ENCODE measurements at regions not wholly inside any gene's neighbourhood (a gene's known extent, or its start where the extent isn't known, plus 50 kb on each side); places are given as distances from the start of the nearest gene placed in this dataset. TPM values are rescaled to one million over a fixed set of nuclear protein-coding genes. Genes with fewer than 3 reads are reported as not detected.

- TF ChIP-seq, protein P1, sequence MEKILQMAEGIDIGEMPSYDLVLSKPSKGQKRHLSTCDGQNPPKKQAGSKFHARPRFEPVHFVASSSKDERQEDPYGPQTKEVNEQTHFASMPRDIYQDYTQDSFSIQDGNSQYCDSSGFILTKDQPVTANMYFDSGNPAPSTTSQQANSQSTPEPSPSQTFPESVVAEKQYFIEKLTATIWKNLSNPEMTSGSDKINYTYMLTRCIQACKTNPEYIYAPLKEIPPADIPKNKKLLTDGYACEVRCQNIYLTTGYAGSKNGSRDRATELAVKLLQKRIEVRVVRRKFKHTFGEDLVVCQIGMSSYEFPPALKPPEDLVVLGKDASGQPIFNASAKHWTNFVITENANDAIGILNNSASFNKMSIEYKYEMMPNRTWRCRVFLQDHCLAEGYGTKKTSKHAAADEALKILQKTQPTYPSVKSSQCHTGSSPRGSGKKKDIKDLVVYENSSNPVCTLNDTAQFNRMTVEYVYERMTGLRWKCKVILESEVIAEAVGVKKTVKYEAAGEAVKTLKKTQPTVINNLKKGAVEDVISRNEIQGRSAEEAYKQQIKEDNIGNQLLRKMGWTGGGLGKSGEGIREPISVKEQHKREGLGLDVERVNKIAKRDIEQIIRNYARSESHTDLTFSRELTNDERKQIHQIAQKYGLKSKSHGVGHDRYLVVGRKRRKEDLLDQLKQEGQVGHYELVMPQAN (conservative IDR thresholded peaks at IDR 0.05), result no peak
- TF ChIP-seq BHLHE40 (IDR thresholded peaks at IDR 0.05; ENCODE audit: borderline replicate concordance in 1 of 2, low read depth in 2 of 2, low read length in 1 of 2), result no peak
- TF ChIP-seq PML (IDR thresholded peaks at IDR 0.05; ENCODE audit: low read length), result no peak
These were observed 50.0 kb upstream of the PAPOLG start (continued) for GRCh38 chr2:60706021-60706420.

Small RNA genes in the stretch of these regions (small RNA-seq; reads per million reads assigned to genes)
- gene RN7SL361P, result not detected

All from GM12878 (cell line).